ENCODE measurements at regions not wholly inside any gene's neighbourhood (a gene's known extent, or its start where the extent isn't known, plus 50 kb on each side); places are given as distances from the start of the nearest gene placed in this dataset.

DNA sequence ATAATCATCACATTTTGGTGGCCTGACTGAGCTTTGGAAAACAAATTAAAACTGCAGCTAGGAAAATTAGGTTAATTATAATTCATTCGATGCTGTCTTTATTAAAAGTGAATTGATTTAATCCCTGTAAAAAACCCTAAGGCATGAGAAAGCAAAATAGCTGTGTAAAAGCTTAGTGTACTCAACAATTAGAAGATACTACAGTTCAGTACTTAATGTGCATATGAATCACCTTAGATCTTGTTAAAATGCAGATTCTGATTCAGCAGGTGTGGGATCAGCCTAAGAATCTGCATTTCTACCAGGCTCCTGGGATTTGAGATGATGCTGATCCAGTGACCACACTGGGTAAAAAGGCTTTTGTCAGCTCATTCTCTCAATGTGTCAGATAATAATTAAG lies 559.9 kb upstream of the GOLIM4 start:
- Histone ChIP-seq H3K27ac (ENCODE audit: low read depth, low read length) (no peak overlapping the region), H3K79me1 (ENCODE audit: low read length) (no peaks in the 10 kb centered on the region), H2AK5ac (ENCODE audit: low read length) (no peak overlapping the region), H3K4ac (ENCODE audit: low read depth, low read length) (no peak overlapping the region), H2BK15ac (replicated peaks; ENCODE audit: low read depth) (no peak overlapping the region), H3K36me3 (ENCODE audit: control insufficient read depth, insufficient read depth, low read length) (no peaks in the 10 kb centered on the region), H3K4me3 (ENCODE audit: low read length) (no peak overlapping the region), H3K4me2 (ENCODE audit: low read length) (no peak overlapping the region), H3K9ac (ENCODE audit: low read length) (no peak overlapping the region), H3K56ac (ENCODE audit: low read length) (no peak overlapping the region), H2BK120ac (ENCODE audit: low read depth, low read length) (no peak overlapping the region), H3K18ac (ENCODE audit: low read length) (no peak overlapping the region), H4K5ac (ENCODE audit: low read length) (no peak overlapping the region), H3K23ac (ENCODE audit: low read length) (no peak overlapping the region), H3K27me3 (ENCODE audit: insufficient read depth, low read length, poor library complexity) (no peaks in the 10 kb centered on the region), H3K4me1 (ENCODE audit: control insufficient read depth, low read depth, low read length) (no peaks in the 10 kb centered on the region), H4K8ac (ENCODE audit: low read depth, low read length) (no peak overlapping the region), H2BK5ac (ENCODE audit: low read length) (no peak overlapping the region), H3K79me2 (ENCODE audit: control insufficient read depth, insufficient read depth, low read length) (no peaks in the 10 kb centered on the region)
- WGBS (ENCODE audit: extremely low coverage, insufficient coverage, low lambda C conversion rate) = no CpG with 5 or more reads among the region's 1 CpG
- DNase-seq = no peak

GRCh38 chr3:168654700-168655099 lies 559.0 kb upstream of the GOLIM4 start:
- H3K4me1 ChIP-seq (ENCODE audit: control insufficient read depth, low read depth, low read length) = no peaks in the 10 kb centered on the region
- no peak for DNase-seq
- no peaks in the 10 kb centered on the region for H3K79me1 ChIP-seq (ENCODE audit: low read length)
- WGBS (ENCODE audit: extremely low coverage, insufficient coverage, low lambda C conversion rate) = no CpG with 5 or more reads among the region's 2 CpGs
- H3K18ac ChIP-seq (ENCODE audit: low read length) = no peak overlapping the region
- H3K4ac ChIP-seq (ENCODE audit: low read depth, low read length) = no peak overlapping the region
- H2BK120ac ChIP-seq (ENCODE audit: low read depth, low read length) = no peak overlapping the region
- H3K23ac ChIP-seq (ENCODE audit: low read length) = no peak overlapping the region
- H3K9ac ChIP-seq (ENCODE audit: low read length) = no peak overlapping the region
- H3K4me2 ChIP-seq (ENCODE audit: low read length) = no peak overlapping the region
- H2BK5ac ChIP-seq (ENCODE audit: low read length) = no peak overlapping the region
- H2AK5ac ChIP-seq (ENCODE audit: low read length) = no peak overlapping the region
- no peak overlapping the region for H3K27ac ChIP-seq (ENCODE audit: low read depth, low read length)
- no peak overlapping the region for H2BK15ac ChIP-seq (replicated peaks; ENCODE audit: low read depth)
- no peak overlapping the region for H3K56ac ChIP-seq (ENCODE audit: low read length)
- H4K8ac ChIP-seq (ENCODE audit: low read depth, low read length) = no peak overlapping the region
- H4K5ac ChIP-seq (ENCODE audit: low read length) = no peak overlapping the region
- H3K36me3 ChIP-seq (ENCODE audit: control insufficient read depth, insufficient read depth, low read length) = no peaks in the 10 kb centered on the region
- H3K79me2 ChIP-seq (ENCODE audit: control insufficient read depth, insufficient read depth, low read length) = no peaks in the 10 kb centered on the region
- H3K4me3 ChIP-seq (ENCODE audit: low read length) = no peak overlapping the region
- H3K27me3 ChIP-seq (ENCODE audit: insufficient read depth, low read length, poor library complexity) = no peaks in the 10 kb centered on the region

DNA sequence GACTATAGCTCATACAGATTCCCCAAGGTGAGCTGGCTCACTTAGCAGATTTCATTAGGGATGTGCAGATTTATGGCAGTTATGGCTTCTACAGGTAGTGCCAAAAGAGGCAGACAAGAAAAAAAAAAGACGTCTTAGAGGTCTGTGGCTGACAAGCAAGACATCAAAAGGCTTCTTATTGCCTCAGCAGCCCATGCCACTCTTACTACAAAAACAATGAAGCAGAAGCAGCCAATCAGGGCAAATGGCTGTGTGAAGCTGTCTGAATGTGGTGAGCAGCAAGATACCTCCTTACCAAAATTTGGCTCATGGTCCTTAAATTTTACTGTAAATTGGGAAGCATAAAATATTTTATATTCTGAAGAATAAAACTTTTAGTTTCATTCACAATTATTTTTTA lies 557.5 kb upstream of the GOLIM4 start:
- Histone ChIP-seq H3K79me1 (ENCODE audit: low read length) (no peaks in the 10 kb centered on the region), H2BK120ac (ENCODE audit: low read depth, low read length) (no peak overlapping the region), H3K4ac (ENCODE audit: low read depth, low read length) (no peak overlapping the region), H3K27ac (ENCODE audit: low read depth, low read length) (no peak overlapping the region), H3K4me2 (ENCODE audit: low read length) (no peak overlapping the region), H3K18ac (ENCODE audit: low read length) (no peak overlapping the region), H3K56ac (ENCODE audit: low read length) (no peak overlapping the region), H3K9ac (ENCODE audit: low read length) (no peak overlapping the region), H2BK15ac (replicated peaks; ENCODE audit: low read depth) (no peak overlapping the region), H2BK5ac (ENCODE audit: low read length) (no peak overlapping the region), H3K4me3 (ENCODE audit: low read length) (no peak overlapping the region), H3K36me3 (ENCODE audit: control insufficient read depth, insufficient read depth, low read length) (no peaks in the 10 kb centered on the region), H4K8ac (ENCODE audit: low read depth, low read length) (no peak overlapping the region), H3K79me2 (ENCODE audit: control insufficient read depth, insufficient read depth, low read length) (no peaks in the 10 kb centered on the region), H3K23ac (ENCODE audit: low read length) (no peak overlapping the region), H3K27me3 (ENCODE audit: insufficient read depth, low read length, poor library complexity) (no peaks in the 10 kb centered on the region), H4K5ac (ENCODE audit: low read length) (no peak overlapping the region), H3K4me1 (ENCODE audit: control insufficient read depth, low read depth, low read length) (no peaks in the 10 kb centered on the region), H2AK5ac (ENCODE audit: low read length) (no peak overlapping the region)
- peak; percentile 40 for DNase-seq
- no CpG with 5 or more reads among the region's 1 CpG for WGBS (ENCODE audit: extremely low coverage, insufficient coverage, low lambda C conversion rate)

DNA sequence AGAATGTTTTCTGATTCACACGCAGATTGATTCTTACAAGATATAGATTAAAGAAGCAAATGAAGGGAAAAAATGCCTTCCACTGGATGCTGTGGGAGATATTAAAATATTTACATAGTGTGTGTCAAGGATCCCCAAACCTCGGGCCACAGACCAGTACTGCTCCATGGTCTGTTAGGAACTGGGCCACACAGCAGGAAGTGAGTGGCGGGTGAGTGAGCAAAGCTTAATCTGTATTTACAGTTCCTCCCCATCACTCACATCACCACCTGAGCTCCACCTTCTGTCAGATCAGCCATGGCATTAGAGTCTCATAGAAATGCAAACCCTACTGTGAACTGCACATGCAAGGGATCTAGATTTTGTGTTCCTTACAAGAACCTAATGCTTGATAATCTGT lies 552.6 kb upstream of the GOLIM4 start:
- no peaks in the 10 kb centered on the region for H3K36me3 ChIP-seq (ENCODE audit: control insufficient read depth, insufficient read depth, low read length)
- H2BK120ac ChIP-seq (ENCODE audit: low read depth, low read length) = no peak overlapping the region
- H2BK5ac ChIP-seq (ENCODE audit: low read length) = no peak overlapping the region
- no peak for DNase-seq
- H3K4me3 ChIP-seq (ENCODE audit: low read length) = no peak overlapping the region
- WGBS (ENCODE audit: extremely low coverage, insufficient coverage, low lambda C conversion rate) = no CpG with 5 or more reads among the region's 3 CpGs
- H3K4me2 ChIP-seq (ENCODE audit: low read length) = no peak overlapping the region
- no peaks in the 10 kb centered on the region for H3K4me1 ChIP-seq (ENCODE audit: control insufficient read depth, low read depth, low read length)
- H2BK15ac ChIP-seq (replicated peaks; ENCODE audit: low read depth) = no peak overlapping the region
- no peak overlapping the region for H4K5ac ChIP-seq (ENCODE audit: low read length)
- no peaks in the 10 kb centered on the region for H3K79me2 ChIP-seq (ENCODE audit: control insufficient read depth, insufficient read depth, low read length)
- H4K8ac ChIP-seq (ENCODE audit: low read depth, low read length) = no peak overlapping the region
- no peak overlapping the region for H3K4ac ChIP-seq (ENCODE audit: low read depth, low read length)
- H3K9ac ChIP-seq (ENCODE audit: low read length) = no peak overlapping the region
- no peak overlapping the region for H3K18ac ChIP-seq (ENCODE audit: low read length)
- no peak overlapping the region for H3K27ac ChIP-seq (ENCODE audit: low read depth, low read length)
- H2AK5ac ChIP-seq (ENCODE audit: low read length) = no peak overlapping the region
- no peaks in the 10 kb centered on the region for H3K79me1 ChIP-seq (ENCODE audit: low read length)
- no peak overlapping the region for H3K23ac ChIP-seq (ENCODE audit: low read length)
- H3K56ac ChIP-seq (ENCODE audit: low read length) = no peak overlapping the region
- no peaks in the 10 kb centered on the region for H3K27me3 ChIP-seq (ENCODE audit: insufficient read depth, low read length, poor library complexity)

GRCh38 chr3:168647582-168647981 lies 551.9 kb upstream of the GOLIM4 start:
- no peaks in the 10 kb centered on the region for H3K27me3 ChIP-seq (ENCODE audit: insufficient read depth, low read length, poor library complexity)
- no peak overlapping the region for H3K18ac ChIP-seq (ENCODE audit: low read length)
- no peak for DNase-seq
- no peak overlapping the region for H3K9ac ChIP-seq (ENCODE audit: low read length)
- H2BK5ac ChIP-seq (ENCODE audit: low read length) = no peak overlapping the region
- H2BK120ac ChIP-seq (ENCODE audit: low read depth, low read length) = no peak overlapping the region
- H3K27ac ChIP-seq (ENCODE audit: low read depth, low read length) = no peak overlapping the region
- no peak overlapping the region for H3K4me3 ChIP-seq (ENCODE audit: low read length)
- no peaks in the 10 kb centered on the region for H3K4me1 ChIP-seq (ENCODE audit: control insufficient read depth, low read depth, low read length)
- H3K23ac ChIP-seq (ENCODE audit: low read length) = no peak overlapping the region
- no peak overlapping the region for H2AK5ac ChIP-seq (ENCODE audit: low read length)
- H4K8ac ChIP-seq (ENCODE audit: low read depth, low read length) = no peak overlapping the region
- no peaks in the 10 kb centered on the region for H3K79me2 ChIP-seq (ENCODE audit: control insufficient read depth, insufficient read depth, low read length)
- no peak overlapping the region for H3K4ac ChIP-seq (ENCODE audit: low read depth, low read length)
- H3K36me3 ChIP-seq (ENCODE audit: control insufficient read depth, insufficient read depth, low read length) = no peaks in the 10 kb centered on the region
- H3K56ac ChIP-seq (ENCODE audit: low read length) = no peak overlapping the region
- H3K4me2 ChIP-seq (ENCODE audit: low read length) = no peak overlapping the region
- H3K79me1 ChIP-seq (ENCODE audit: low read length) = no peaks in the 10 kb centered on the region
- no peak overlapping the region for H2BK15ac ChIP-seq (replicated peaks; ENCODE audit: low read depth)
- no peak overlapping the region for H4K5ac ChIP-seq (ENCODE audit: low read length)

GRCh38 chr3:168645180-168645579 lies 549.5 kb upstream of the GOLIM4 start:
- no peaks in the 10 kb centered on the region for H3K36me3 ChIP-seq (ENCODE audit: control insufficient read depth, insufficient read depth, low read length)
- H3K79me2 ChIP-seq (ENCODE audit: control insufficient read depth, insufficient read depth, low read length) = no peaks in the 10 kb centered on the region
- no peak overlapping the region for H3K9ac ChIP-seq (ENCODE audit: low read length)
- H3K23ac ChIP-seq (ENCODE audit: low read length) = no peak overlapping the region
- no peak overlapping the region for H3K4me3 ChIP-seq (ENCODE audit: low read length)
- H4K8ac ChIP-seq (ENCODE audit: low read depth, low read length) = no peak overlapping the region
- no peak overlapping the region for H2BK5ac ChIP-seq (ENCODE audit: low read length)
- DNase-seq = no peak
- no peak overlapping the region for H4K5ac ChIP-seq (ENCODE audit: low read length)
- no peak overlapping the region for H3K27ac ChIP-seq (ENCODE audit: low read depth, low read length)
- no peaks in the 10 kb centered on the region for H3K4me1 ChIP-seq (ENCODE audit: control insufficient read depth, low read depth, low read length)
- H2BK120ac ChIP-seq (ENCODE audit: low read depth, low read length) = no peak overlapping the region
- no peak overlapping the region for H3K4ac ChIP-seq (ENCODE audit: low read depth, low read length)
- H3K79me1 ChIP-seq (ENCODE audit: low read length) = no peaks in the 10 kb centered on the region
- H2AK5ac ChIP-seq (ENCODE audit: low read length) = no peak overlapping the region
- H2BK15ac ChIP-seq (replicated peaks; ENCODE audit: low read depth) = no peak overlapping the region
- no peak overlapping the region for H3K56ac ChIP-seq (ENCODE audit: low read length)
- H3K18ac ChIP-seq (ENCODE audit: low read length) = no peak overlapping the region
- no peaks in the 10 kb centered on the region for H3K27me3 ChIP-seq (ENCODE audit: insufficient read depth, low read length, poor library complexity)
- no peak overlapping the region for H3K4me2 ChIP-seq (ENCODE audit: low read length)
- no CpG with 5 or more reads among the region's 2 CpGs for WGBS (ENCODE audit: extremely low coverage, insufficient coverage, low lambda C conversion rate)

Data from mesendoderm (in vitro differentiated cells).